ENCODE measurements at regions not wholly inside any gene's neighbourhood (a gene's known extent, or its start where the extent isn't known, plus 50 kb on each side); places are given as distances from the start of the nearest gene placed in this dataset.

DNA sequence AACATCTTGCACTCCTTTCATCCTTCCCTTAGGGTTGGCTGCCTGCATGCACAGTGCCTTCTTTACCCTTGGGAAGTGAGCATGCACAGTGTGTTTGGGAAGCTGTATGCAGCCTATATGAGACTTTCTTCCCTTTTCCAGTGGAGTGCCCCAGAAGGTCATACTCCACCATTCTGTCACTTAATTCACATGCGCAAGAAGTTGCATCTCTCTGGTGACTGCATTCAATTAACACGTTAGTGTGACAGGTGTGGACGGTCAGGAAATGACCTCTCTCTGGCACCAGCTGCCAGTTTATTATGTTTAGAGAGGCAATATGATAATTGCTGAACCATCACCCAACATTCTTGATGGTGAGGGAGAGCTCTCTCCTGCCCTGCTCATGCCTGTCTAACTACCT is 770.0 kb downstream of the FLRT2 start:
- no peaks in the 10 kb centered on the region for H3K9me3 Mint-ChIP-seq (ENCODE audit: unreplicated experiment)
- H3K4me3 Mint-ChIP-seq (ENCODE audit: unreplicated experiment): no peak overlapping the region
- DNase-seq (ENCODE audit: low spot score): no peak
- no peaks in the 10 kb centered on the region for H3K27me3 Mint-ChIP-seq (ENCODE audit: unreplicated experiment)
- no peaks in the 10 kb centered on the region for H3K4me1 Mint-ChIP-seq (ENCODE audit: unreplicated experiment)
- no peaks in the 10 kb centered on the region for H3K36me3 Mint-ChIP-seq (ENCODE audit: low read depth, unreplicated experiment)
- no peak overlapping the region for H3K27ac Mint-ChIP-seq (ENCODE audit: unreplicated experiment)
- no peak for TF ChIP-seq CTCF (IDR thresholded peaks at IDR 0.05; ENCODE audit: unreplicated experiment)

GRCh38 chr14:86296173-86296572 is 766.2 kb downstream of the FLRT2 start:
- Mint-ChIP-seq H3K4me1 (ENCODE audit: unreplicated experiment) (no peaks in the 10 kb centered on the region), H3K27ac (ENCODE audit: unreplicated experiment) (no peak overlapping the region), H3K36me3 (ENCODE audit: low read depth, unreplicated experiment) (no peaks in the 10 kb centered on the region), H3K9me3 (ENCODE audit: unreplicated experiment) (no peaks in the 10 kb centered on the region), H3K4me3 (ENCODE audit: unreplicated experiment) (no peak overlapping the region), H3K27me3 (ENCODE audit: unreplicated experiment) (no peaks in the 10 kb centered on the region)
- no peak for DNase-seq (ENCODE audit: low spot score)
- TF ChIP-seq CTCF (IDR thresholded peaks at IDR 0.05; ENCODE audit: unreplicated experiment): no peak

DNA sequence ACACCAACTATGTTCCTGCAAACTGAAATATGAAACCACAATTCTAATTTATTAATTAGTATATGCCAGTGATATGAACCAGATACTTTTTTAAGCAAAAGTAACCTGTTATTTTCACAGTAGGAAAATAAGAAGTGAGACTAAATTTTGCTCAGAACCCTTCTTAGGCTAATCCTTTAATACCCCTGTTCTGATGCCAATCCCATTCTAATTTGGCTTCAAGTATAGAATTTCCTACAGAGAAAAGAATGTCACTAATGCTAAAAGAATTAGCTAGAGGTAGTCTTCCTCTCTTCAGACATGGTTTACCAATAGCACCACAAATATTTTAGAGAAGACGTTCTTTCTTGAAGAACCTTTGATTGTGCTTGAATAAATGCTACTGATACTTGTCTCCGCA is 758.4 kb downstream of the FLRT2 start:
- Mint-ChIP-seq H3K27me3 (ENCODE audit: unreplicated experiment) (no peaks in the 10 kb centered on the region), H3K4me1 (ENCODE audit: unreplicated experiment) (no peaks in the 10 kb centered on the region), H3K36me3 (ENCODE audit: low read depth, unreplicated experiment) (no peaks in the 10 kb centered on the region), H3K9me3 (ENCODE audit: unreplicated experiment) (no peaks in the 10 kb centered on the region), H3K4me3 (ENCODE audit: unreplicated experiment) (no peak overlapping the region), H3K27ac (ENCODE audit: unreplicated experiment) (no peak overlapping the region)
- no peak for DNase-seq (ENCODE audit: low spot score)
- TF ChIP-seq CTCF (IDR thresholded peaks at IDR 0.05; ENCODE audit: unreplicated experiment): no peak

DNA sequence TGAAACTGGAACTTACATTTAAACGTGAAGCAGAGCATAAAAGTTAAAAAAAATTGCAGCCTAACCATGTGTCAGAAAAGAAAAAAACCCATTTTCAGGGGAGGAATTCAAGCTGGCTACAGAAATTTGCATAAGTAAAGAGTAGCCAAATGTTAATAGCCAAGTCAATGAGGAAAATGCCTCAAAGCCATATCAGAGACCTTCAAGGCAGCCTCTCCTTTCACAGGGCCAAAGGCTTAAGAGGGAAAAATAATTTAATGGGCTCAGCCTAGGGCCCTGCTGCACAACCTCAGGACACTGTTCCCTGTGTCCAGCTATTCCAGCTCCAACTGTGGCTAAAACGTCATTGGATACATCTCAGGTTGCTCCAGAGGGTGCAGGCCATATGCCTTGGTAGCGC is 749.5 kb downstream of the FLRT2 start:
- Mint-ChIP-seq H3K4me1 (ENCODE audit: unreplicated experiment) (no peaks in the 10 kb centered on the region), H3K4me3 (ENCODE audit: unreplicated experiment) (no peak overlapping the region), H3K27ac (ENCODE audit: unreplicated experiment) (no peak overlapping the region), H3K9me3 (ENCODE audit: unreplicated experiment) (no peaks in the 10 kb centered on the region), H3K27me3 (ENCODE audit: unreplicated experiment) (no peaks in the 10 kb centered on the region), H3K36me3 (ENCODE audit: low read depth, unreplicated experiment) (no peaks in the 10 kb centered on the region)
- DNase-seq (ENCODE audit: low spot score): no peak
- TF ChIP-seq CTCF (IDR thresholded peaks at IDR 0.05; ENCODE audit: unreplicated experiment): no peak

GRCh38 chr14:86257973-86258372 is 728.0 kb downstream of the FLRT2 start:
- Mint-ChIP-seq H3K9me3 (ENCODE audit: unreplicated experiment) (no peaks in the 10 kb centered on the region), H3K27me3 (ENCODE audit: unreplicated experiment) (no peaks in the 10 kb centered on the region), H3K4me1 (ENCODE audit: unreplicated experiment) (no peaks in the 10 kb centered on the region), H3K27ac (ENCODE audit: unreplicated experiment) (no peak overlapping the region), H3K36me3 (ENCODE audit: low read depth, unreplicated experiment) (no peaks in the 10 kb centered on the region), H3K4me3 (ENCODE audit: unreplicated experiment) (no peak overlapping the region)
- no peak for TF ChIP-seq CTCF (IDR thresholded peaks at IDR 0.05; ENCODE audit: unreplicated experiment)
- DNase-seq (ENCODE audit: low spot score): no peak
